SH-SY5Y (cell line): ENCODE measurements at regions not wholly inside any gene's neighbourhood (a gene's known extent, or its start where the extent isn't known, plus 50 kb on each side); places are given as distances from the start of the nearest gene placed in this dataset.

Experiments used
- GATA2 ChIP-seq: IDR thresholded peaks from 2 replicates; pipeline ENCODE4 v1.6.1; 2011; ENCODE audit warnings: mild to moderate bottlenecking, low read depth, low read length
- GATA3 ChIP-seq: IDR thresholded peaks from 2 replicates; pipeline ENCODE4 v1.6.1; 2011; ENCODE audit warnings: low read depth, mild to moderate bottlenecking, low read length, moderate library complexity

GRCh38 chr2:38243186-38243880 lies 133.7 kb downstream of the ATL2 start:
- TF ChIP-seq GATA2 (no peak), GATA3 (no peak)
